HG02885 (cell line): ENCODE measurements at regions not wholly inside any gene's neighbourhood (a gene's known extent, or its start where the extent isn't known, plus 50 kb on each side); places are given as distances from the start of the nearest gene placed in this dataset.

ENCODE experiments used
- ATAC-seq: cut with Tn5 transposase; IDR thresholded peaks from one replicate; pipeline ENCODE4 v1.9.1; 2021; ENCODE audit warnings: mild to moderate bottlenecking; ENCODE audit not compliant: unreplicated experiment, poor library complexity

- no peak for ATAC-seq
Observed at GRCh38 chr2:235382601-235383000, 111.2 kb upstream of the AGAP1 start.

DNA sequence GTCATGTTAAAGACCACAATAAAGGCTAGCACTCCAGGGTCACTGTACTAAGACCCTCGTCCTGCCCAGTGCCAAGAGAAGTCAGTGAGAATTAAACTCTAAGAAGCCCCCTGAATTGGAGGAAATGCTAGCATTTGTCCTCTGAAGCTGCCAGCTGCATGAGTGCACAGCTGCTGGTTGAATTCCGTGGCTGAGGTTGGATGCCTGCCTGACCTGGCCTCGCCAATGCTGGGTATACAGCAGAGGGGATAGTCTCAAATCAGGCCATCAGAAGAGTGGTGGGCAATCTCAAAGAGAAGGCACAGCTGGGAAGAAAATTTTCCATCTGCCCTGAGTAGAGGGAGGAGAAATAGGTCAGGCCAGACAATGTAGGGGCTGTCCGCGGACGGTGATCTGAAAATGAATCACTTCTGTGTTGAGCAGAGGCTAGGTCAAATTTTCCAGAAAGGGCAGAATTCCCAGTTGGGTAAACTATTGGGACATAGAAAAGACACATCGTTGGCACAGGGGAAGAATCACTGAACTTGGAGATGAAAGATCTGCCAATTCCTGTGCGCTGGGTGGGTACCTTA is 110.5 kb upstream of the AGAP1 start:
- no peak for ATAC-seq

DNA sequence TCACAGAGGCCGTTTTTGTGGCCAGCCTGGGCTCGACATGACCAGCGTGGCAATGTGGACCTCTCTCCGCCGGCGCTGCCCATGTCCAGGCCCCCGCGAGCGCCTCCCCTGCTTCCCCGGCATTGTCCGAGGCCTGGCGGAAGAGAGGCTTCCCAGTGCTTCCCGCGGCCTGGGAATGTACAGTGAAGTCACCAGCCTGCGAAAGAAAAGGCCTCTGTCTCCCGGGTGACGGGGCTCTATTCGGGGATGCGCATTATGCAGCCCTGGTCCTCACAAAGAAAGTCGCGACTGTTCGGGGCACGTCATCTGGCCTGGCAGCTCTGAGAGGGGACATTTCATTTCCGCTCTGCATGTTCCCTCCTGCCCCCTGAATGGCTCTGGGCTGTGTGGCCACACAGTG is 109.2 kb upstream of the AGAP1 start:
- no peak for ATAC-seq

DNA sequence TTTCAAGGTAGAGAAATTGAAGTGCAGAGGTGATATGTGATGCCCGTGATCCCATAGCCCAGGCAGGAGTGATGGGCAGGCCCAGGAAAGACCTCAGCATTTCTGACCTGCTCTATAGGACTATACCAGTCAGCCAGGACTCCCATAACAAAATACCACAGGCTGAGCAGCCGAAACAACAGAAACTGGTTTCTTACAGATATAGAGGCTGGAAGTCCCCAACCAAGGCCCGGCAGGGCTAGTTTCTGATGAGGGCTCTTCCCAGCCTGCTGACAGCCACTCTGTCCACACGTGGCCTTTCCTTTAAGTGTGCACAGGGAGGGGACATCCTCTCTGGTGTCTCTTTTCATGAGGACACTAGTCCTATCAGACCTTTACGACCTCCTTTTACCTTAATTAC is 104.2 kb upstream of the AGAP1 start:
- ATAC-seq = no peak

DNA sequence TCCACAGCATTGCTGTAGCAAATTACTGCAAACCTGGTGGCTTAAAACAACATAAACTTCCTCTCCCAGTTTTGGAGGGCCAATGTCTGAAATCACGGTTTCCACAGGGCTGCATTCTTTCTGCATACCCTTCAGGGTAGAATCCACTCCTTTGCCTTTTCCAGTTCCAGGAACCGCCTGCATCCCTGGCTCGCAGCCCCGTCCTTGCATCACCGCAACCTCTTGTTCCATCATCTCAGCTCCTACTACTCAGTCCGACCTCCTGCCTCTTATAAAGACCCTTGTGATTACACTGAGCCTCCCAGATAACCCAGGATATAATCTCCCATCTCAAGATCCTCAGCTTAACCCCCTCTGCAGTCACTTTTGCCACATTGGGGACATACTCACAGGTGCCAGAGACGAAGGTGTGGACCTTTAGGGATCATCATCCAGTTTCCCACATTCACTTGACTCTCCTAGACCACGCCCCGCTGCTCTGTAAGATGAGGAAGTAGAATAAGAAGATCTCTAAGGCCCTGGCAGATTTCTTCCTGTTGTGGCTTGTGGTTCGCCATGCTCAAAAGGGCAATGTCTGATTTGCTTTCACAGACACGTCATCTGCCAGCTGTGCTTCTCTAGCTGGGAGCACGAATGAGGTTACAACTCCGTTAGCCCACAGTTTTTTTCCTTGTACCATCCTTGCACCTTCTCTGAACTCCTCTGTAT is 103.6 kb upstream of the AGAP1 start:
- peak; percentile 64 for ATAC-seq

DNA sequence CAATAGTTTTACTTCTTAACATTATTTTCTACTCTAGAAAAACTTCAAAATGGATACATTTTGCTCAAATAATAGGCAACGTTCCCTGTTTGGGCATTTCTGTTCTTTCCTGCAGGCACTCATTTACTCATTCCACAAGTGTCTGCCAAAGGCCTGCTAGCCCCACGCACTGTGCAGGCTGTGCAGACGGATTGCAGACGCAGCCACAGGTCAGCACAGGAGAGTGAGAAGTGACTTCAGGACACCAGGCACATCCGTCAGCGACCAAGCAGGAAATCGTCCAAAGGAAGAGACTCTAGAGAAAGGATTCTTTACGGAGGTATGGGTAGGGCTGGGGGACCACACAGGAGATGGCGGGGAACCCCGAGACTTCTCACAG is 103.0 kb upstream of the AGAP1 start:
- ATAC-seq = no peak

- ATAC-seq = no peak
Observed at GRCh38 chr2:235391921-235392615, 101.8 kb upstream of the AGAP1 start.

DNA sequence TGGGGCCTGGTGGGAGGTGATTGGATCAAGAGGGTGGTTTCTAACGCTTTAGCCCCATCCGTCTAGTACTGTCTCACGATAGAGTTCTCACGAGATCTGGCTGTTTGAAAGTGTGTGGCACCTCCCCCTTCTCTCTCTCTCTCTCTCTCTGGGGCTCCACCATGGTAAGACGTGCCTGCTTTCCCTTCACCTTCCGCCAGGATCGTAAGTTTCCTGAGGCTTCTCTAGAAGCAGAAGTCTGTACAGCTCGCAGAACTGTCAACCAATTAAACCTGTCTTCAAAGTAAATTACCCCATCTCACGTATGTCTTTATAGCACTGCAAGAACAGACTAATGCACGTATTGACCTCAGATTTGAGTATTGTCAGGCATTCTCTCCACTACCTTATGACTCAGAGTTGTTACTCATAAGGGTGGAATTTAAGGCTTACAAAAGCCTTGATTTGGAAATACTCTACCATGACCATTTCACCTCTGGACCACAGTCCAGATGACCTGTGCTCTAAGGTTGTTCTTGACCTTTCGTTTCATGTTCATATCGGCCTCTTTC is 99.5 kb upstream of the AGAP1 start:
- no peak for ATAC-seq

GRCh38 chr2:235396071-235396846 is 97.6 kb upstream of the AGAP1 start:
- no peak for ATAC-seq

GRCh38 chr2:235398321-235398720 is 95.5 kb upstream of the AGAP1 start:
- ATAC-seq = no peak

DNA sequence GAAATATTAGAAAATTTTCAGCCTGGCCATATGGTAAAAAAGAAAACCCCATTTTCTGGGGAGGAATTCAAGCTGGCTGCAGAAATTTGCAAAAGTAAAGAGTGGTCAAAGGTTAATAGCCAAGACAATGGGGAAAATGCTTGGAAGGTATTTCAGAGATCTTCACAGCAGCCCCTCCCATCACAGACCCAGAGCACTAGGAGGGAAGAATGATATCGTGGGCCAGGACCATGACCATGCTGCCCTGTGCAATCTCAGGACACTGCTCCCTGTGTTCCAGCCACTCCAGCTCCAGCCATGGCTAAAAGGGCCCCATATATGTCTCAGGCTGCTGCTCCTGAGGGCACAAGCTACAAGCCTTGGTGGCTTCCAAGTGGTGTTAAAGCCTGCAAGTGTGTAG is 93.9 kb upstream of the AGAP1 start:
- no peak for ATAC-seq

DNA sequence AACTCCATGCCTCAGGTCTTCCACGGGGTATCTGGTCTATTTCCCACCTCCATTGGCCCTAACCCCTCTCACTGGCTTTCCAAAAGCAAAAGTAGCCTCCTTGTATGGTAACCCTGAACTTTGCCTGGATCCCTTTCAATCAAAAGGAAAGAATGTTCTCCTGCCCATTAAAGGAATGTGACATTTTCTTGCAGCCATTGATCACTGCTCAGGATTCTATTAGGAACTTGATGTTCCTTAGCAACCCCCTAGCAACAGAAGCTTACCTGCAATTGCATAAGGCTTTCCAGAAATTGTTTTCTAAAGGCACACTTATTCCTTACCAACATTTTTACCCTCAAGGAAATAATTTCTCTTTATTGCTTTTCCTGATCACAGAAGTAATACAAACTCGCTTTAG is 91.4 kb upstream of the AGAP1 start:
- ATAC-seq = no peak

GRCh38 chr2:235405612-235406361 is 88.1 kb upstream of the AGAP1 start:
- no peak for ATAC-seq

DNA sequence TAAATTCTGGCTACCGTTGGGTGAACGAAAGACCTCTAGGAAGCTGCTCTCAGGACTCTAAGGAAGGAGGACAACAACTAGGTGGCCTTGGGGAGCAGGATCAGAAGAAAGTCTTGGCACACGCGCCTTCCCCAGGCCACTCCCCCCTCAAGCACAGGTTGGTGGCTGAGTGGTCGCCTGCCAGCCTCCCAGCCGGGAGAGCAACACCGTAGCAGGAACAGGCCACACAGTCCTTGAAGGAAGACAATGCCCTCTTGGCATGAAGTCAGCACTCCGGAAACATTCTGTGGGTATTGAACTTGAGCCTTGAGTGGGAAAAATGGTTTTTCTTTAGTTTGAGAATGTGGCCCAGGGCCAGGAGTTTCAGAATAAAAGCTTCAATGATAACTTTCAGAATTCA is 87.4 kb upstream of the AGAP1 start:
- no peak for ATAC-seq

GRCh38 chr2:235411905-235412485 is 81.8 kb upstream of the AGAP1 start:
- ATAC-seq = no peak

DNA sequence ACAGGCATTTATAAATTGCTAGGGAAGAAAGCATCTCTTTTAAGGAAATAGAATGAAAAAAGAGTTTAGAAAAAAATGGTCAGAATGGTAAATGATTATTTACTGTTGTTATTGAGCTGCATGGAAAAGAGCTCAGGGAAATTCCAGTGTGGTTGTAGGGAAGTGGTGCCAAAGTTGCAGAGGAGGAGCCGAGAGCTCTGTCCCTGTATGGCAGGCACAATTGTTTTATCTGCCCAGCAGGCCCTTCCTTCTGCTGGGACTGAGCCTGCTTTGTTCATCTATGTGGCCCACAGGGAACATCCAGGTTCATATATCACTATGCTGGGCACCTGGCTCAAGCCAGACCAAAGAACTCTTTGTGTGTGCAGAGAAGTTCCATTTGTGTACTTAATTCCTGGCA is 80.8 kb upstream of the AGAP1 start:
- ATAC-seq = no peak

GRCh38 chr2:235414422-235414821 is 79.4 kb upstream of the AGAP1 start:
- no peak for ATAC-seq

GRCh38 chr2:235416858-235417499 is 76.9 kb upstream of the AGAP1 start:
- ATAC-seq = no peak

- no peak for ATAC-seq
Observed at GRCh38 chr2:235418918-235419317, 74.9 kb upstream of the AGAP1 start.
